GM23338 (cell line): ENCODE measurements at regions not wholly inside any gene's neighbourhood (a gene's known extent, or its start where the extent isn't known, plus 50 kb on each side); places are given as distances from the start of the nearest gene placed in this dataset.

Experiments used
- ATAC-seq: fragments of 200-7000 bp; cut with Tn5 transposase; 3 replicates; pipeline ENCODE4 v1.9.1; 2020
- DNase-seq: peaks from one replicate; pipeline ENCODE4 v3.0.0-alpha.2; 2015; ENCODE audit warnings: low spot score
- H2AFZ ChIP-seq: fragments of 200-600 bp; sonication (generic); 2 replicates; pipeline ENCODE4 v1.8.0; 2016; ENCODE audit warnings: antibody characterized with exemption, mild to moderate bottlenecking, moderate library complexity
- H3F3A ChIP-seq: fragments of 200-600 bp; sonication (generic); replicated peaks from 2 replicates; pipeline ENCODE4 v1.8.0; 2017; ENCODE audit warnings: antibody characterized with exemption, mixed run types, low read depth
- H3K27ac ChIP-seq: fragments of 200-600 bp; sonication (generic); 2 replicates; pipeline ENCODE4 v1.6.1; 2016; ENCODE audit warnings: low read depth
- H3K27me3 ChIP-seq: fragments of 200-600 bp; sonication (generic); 2 replicates; pipeline ENCODE4 v1.8.0; 2016; ENCODE audit warnings: mild to moderate bottlenecking, mixed run types, moderate library complexity; ENCODE audit not compliant: insufficient read depth
- H3K36me3 ChIP-seq: fragments of 200-600 bp; sonication (generic); 2 replicates; pipeline ENCODE4 v1.8.0; 2016; ENCODE audit warnings: mild to moderate bottlenecking; ENCODE audit not compliant: insufficient read depth
- H3K4me1 ChIP-seq: fragments of 200-600 bp; sonication (generic); 2 replicates; pipeline ENCODE4 v1.8.0; 2016; ENCODE audit warnings: mild to moderate bottlenecking, moderate library complexity; ENCODE audit not compliant: insufficient read depth
- H3K4me2 ChIP-seq: fragments of 200-600 bp; sonication (generic); 2 replicates; pipeline ENCODE4 v1.7.1; 2017; ENCODE audit warnings: mixed run types
- H3K4me3 ChIP-seq: fragments of 200-600 bp; sonication (generic); 2 replicates; pipeline ENCODE4 v1.6.1; 2016; ENCODE audit warnings: mixed run types
- H3K79me2 ChIP-seq: fragments of 200-600 bp; sonication (generic); replicated peaks from 2 replicates; pipeline ENCODE4 v1.8.0; 2017; ENCODE audit warnings: mild to moderate bottlenecking; ENCODE audit not compliant: insufficient read depth
- H3K9me2 ChIP-seq: fragments of 200-600 bp; sonication (generic); 2 replicates; pipeline ENCODE4 v1.8.0; 2017; ENCODE audit not compliant: insufficient read depth
- H4K20me1 ChIP-seq: fragments of 200-600 bp; sonication (generic); replicated peaks from 2 replicates; pipeline ENCODE4 v1.8.0; 2017; ENCODE audit warnings: mild to moderate bottlenecking; ENCODE audit not compliant: insufficient read depth
- H3K27ac Mint-ChIP-seq: 2 replicates; pipeline ENCODE4 v1.8.0; 2020; ENCODE audit warnings: inconsistent platforms, mild to moderate bottlenecking, moderate library complexity, mixed read lengths
- H3K27me3 Mint-ChIP-seq: 3 replicates; pipeline ENCODE4 v1.8.0; 2022; ENCODE audit warnings: low read depth, mild to moderate bottlenecking, moderate library complexity, mixed read lengths, inconsistent platforms; ENCODE audit not compliant: insufficient read depth, poor library complexity
- H3K36me3 Mint-ChIP-seq: 3 replicates; pipeline ENCODE4 v1.8.0; 2021; ENCODE audit warnings: low read depth, mild to moderate bottlenecking, inconsistent platforms, moderate library complexity, mixed read lengths
- H3K4me1 Mint-ChIP-seq: 3 replicates; pipeline ENCODE4 v1.8.0; 2020; ENCODE audit warnings: mild to moderate bottlenecking, inconsistent platforms, mixed read lengths
- H3K4me3 Mint-ChIP-seq: 3 replicates; pipeline ENCODE4 v1.8.0; 2021; ENCODE audit warnings: moderate library complexity, mild to moderate bottlenecking, inconsistent platforms, mixed read lengths
- H3K9me3 Mint-ChIP-seq: 3 replicates; pipeline ENCODE4 v1.8.0; 2020; ENCODE audit warnings: moderate library complexity, mild to moderate bottlenecking, inconsistent platforms, mixed read lengths
- CREB1 ChIP-seq: fragments of 250-450 bp; sonication (Bioruptor Pico); IDR thresholded peaks from 2 replicates; pipeline ENCODE4 v1.5.0; 2020; ENCODE audit warnings: low read depth, mild to moderate bottlenecking, moderate library complexity
- CTCF ChIP-seq, 2 experiments: fragments of 200-600 bp in 1 of 2; sonication (generic) in 1 of 2; conservative IDR thresholded peaks; 2 replicates each; pipeline versions ENCODE4 v1.5.1 to v1.6.1; 2016 to 2017; ENCODE audit warnings: antibody characterized with exemption in 2 of 2, low read depth in 2 of 2, mild to moderate bottlenecking in 2 of 2, moderate library complexity in 1 of 2
- ETS1 ChIP-seq: IDR thresholded peaks from 2 replicates; pipeline ENCODE4 v1.6.1; 2016; ENCODE audit warnings: antibody characterized with exemption
- EZH2 ChIP-seq: fragments of 200-600 bp; sonication (generic); IDR thresholded peaks from one replicate; pipeline ENCODE4 v1.8.0; 2017; ENCODE audit warnings: antibody characterized with exemption, mild to moderate bottlenecking, low read depth; ENCODE audit not compliant: unreplicated experiment
- EZH2phosphoT487 ChIP-seq: fragments of 200-600 bp; sonication (generic); IDR thresholded peaks from one replicate; pipeline ENCODE4 v1.8.1; 2018; ENCODE audit warnings: antibody characterized with exemption; ENCODE audit not compliant: unreplicated experiment
- JUNB ChIP-seq: IDR thresholded peaks from one replicate; pipeline ENCODE4 v1.6.1; 2016; ENCODE audit warnings: antibody characterized with exemption; ENCODE audit not compliant: unreplicated experiment
- NANOG ChIP-seq: IDR thresholded peaks from 2 replicates; pipeline ENCODE4 v1.6.1; 2016; ENCODE audit warnings: antibody characterized with exemption, borderline replicate concordance
- POLR2AphosphoS5 ChIP-seq: IDR thresholded peaks from 2 replicates; pipeline ENCODE4 v1.6.1; 2016; ENCODE audit warnings: antibody characterized with exemption, low read depth
- REST ChIP-seq: IDR thresholded peaks from one replicate; pipeline ENCODE4 v1.6.1; 2018; ENCODE audit warnings: antibody characterized with exemption; ENCODE audit not compliant: unreplicated experiment
- ZNF114 ChIP-seq: fragments of 250-450 bp; sonication (Bioruptor Pico); IDR thresholded peaks from 2 replicates; pipeline ENCODE4 v1.5.0; 2020; ENCODE audit warnings: mild to moderate bottlenecking, moderate library complexity
- ZNF331 ChIP-seq: fragments of 250-450 bp; sonication (Bioruptor Pico); IDR thresholded peaks from 2 replicates; pipeline ENCODE4 v1.5.0; 2020; ENCODE audit warnings: low read depth, mild to moderate bottlenecking, moderate library complexity
- ZNF462 ChIP-seq: fragments of 250-450 bp; sonication (Bioruptor Pico); IDR thresholded peaks from 2 replicates; pipeline ENCODE4 v1.5.0; 2020; ENCODE audit warnings: mild to moderate bottlenecking, moderate library complexity

- H3K4me1 ChIP-seq = no peaks in the 10 kb centered on the region
- no peaks in the 10 kb centered on the region for H4K20me1 ChIP-seq
- Mint-ChIP-seq H3K4me1 (peaks cover under 1% of the 10 kb centered on the region; the same call in 1 of the 3 replicates), H3K27ac (no peak overlapping the region), H3K27me3 (peaks cover 3% of the 10 kb centered on the region), H3K9me3 (no peaks in the 10 kb centered on the region; the same call in 2 of the 3 replicates), H3K4me3 (no peak overlapping the region), H3K36me3 (no peaks in the 10 kb centered on the region)
- no peak overlapping the region for H3K4me2 ChIP-seq
- H3K4me3 ChIP-seq = no peak overlapping the region
- DNase-seq = no peak
- no peaks in the 10 kb centered on the region for H3K79me2 ChIP-seq
- H3F3A ChIP-seq = no peaks in the 10 kb centered on the region
- H2AFZ ChIP-seq = no peak overlapping the region
- no peak overlapping the region for H3K27ac ChIP-seq
- H3K36me3 ChIP-seq = no peaks in the 10 kb centered on the region; the same call in 1 of the 2 replicates
- TF ChIP-seq EZH2phosphoT487 = no peak
- no peak for TF ChIP-seq CREB1
- no peak for TF ChIP-seq POLR2AphosphoS5
- TF ChIP-seq ZNF462 (CRISPR knock-in tag) = no peak
- TF ChIP-seq ZNF331 (CRISPR knock-in tag) = no peak
- TF ChIP-seq JUNB = no peak
- no peak for TF ChIP-seq ZNF114 (CRISPR knock-in tag)
- no peak for TF ChIP-seq NANOG
- no peak for TF ChIP-seq CTCF (conservative IDR thresholded peaks at IDR 0.05; ENCODE audit: low read depth in 2 of 2)
- TF ChIP-seq ETS1 = no peak
- no peak for TF ChIP-seq EZH2
- no peak for TF ChIP-seq REST
- H3K27me3 ChIP-seq = no peaks in the 10 kb centered on the region
- no peak for ATAC-seq
- no peaks in the 10 kb centered on the region; the same call in 1 of the 2 replicates for H3K9me2 ChIP-seq
These were observed 271.3 kb downstream of the STK31 start for GRCh38 chr7:23981314-23981713.
